Tibial nerve (tissue), 4 donors: ENCODE measurements at regions not wholly inside any gene's neighbourhood (a gene's known extent, or its start where the extent isn't known, plus 50 kb on each side); places are given as distances from the start of the nearest gene placed in this dataset.

Experiments
- EP300 ChIP-seq, 2 donors: sonication (generic); formaldehyde crosslinking; IDR thresholded peaks; one replicate each; pipeline ENCODE4 v1.6.1; 2017; ENCODE audit warnings: antibody characterized with exemption in 2 of 2, mild to moderate bottlenecking in 1 of 2
- POLR2A ChIP-seq, 2 donors: fragments of 450-650 bp; IDR thresholded peaks; one replicate each; pipeline ENCODE4 v1.6.1; 2017; ENCODE audit warnings: antibody characterized with exemption in 2 of 2, mild to moderate bottlenecking in 2 of 2, moderate library complexity in 2 of 2
- TF ChIP-seq, protein P1 (sequence below), 5 experiments: fragments of 200-600 bp in 3 of 5; fragments of 450-650 bp in 2 of 5; sonication (generic) in 3 of 5; IDR thresholded peaks; one replicate each; pipeline ENCODE4 v1.5.1; 2016 to 2019; ENCODE audit warnings: antibody characterized with exemption in 5 of 5, mild to moderate bottlenecking in 3 of 5, moderate library complexity in 2 of 5

DNA sequence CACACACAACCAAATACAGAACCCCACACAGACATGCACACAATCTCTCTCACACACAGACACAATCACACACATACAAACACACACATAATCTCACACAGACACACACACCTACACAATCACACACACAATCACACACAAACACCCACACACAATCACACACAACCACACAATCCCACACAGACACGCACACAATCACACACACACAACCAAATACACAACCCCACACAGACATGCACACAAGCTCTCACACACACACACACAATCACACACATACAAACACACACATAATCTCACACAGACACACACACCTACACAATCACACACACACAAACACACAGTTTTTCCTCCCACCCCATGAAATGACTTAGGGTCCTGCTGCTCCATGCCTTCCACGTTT, 160.4 kb upstream of the PFKP start:
- no peak for TF ChIP-seq POLR2A (IDR thresholded peaks at IDR 0.05)
- TF ChIP-seq, protein P1, sequence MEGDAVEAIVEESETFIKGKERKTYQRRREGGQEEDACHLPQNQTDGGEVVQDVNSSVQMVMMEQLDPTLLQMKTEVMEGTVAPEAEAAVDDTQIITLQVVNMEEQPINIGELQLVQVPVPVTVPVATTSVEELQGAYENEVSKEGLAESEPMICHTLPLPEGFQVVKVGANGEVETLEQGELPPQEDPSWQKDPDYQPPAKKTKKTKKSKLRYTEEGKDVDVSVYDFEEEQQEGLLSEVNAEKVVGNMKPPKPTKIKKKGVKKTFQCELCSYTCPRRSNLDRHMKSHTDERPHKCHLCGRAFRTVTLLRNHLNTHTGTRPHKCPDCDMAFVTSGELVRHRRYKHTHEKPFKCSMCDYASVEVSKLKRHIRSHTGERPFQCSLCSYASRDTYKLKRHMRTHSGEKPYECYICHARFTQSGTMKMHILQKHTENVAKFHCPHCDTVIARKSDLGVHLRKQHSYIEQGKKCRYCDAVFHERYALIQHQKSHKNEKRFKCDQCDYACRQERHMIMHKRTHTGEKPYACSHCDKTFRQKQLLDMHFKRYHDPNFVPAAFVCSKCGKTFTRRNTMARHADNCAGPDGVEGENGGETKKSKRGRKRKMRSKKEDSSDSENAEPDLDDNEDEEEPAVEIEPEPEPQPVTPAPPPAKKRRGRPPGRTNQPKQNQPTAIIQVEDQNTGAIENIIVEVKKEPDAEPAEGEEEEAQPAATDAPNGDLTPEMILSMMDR (IDR thresholded peaks at IDR 0.05), result no peak
- TF ChIP-seq EP300 (IDR thresholded peaks at IDR 0.05), result no peak
